ENCODE measurements at regions not wholly inside any gene's neighbourhood (a gene's known extent, or its start where the extent isn't known, plus 50 kb on each side); places are given as distances from the start of the nearest gene placed in this dataset.
"Not testable (repeated sequence)": the region's sequence is repeated elsewhere in the genome, so short reads cannot be mapped to it uniquely, and the experiment has no call there.

DNA sequence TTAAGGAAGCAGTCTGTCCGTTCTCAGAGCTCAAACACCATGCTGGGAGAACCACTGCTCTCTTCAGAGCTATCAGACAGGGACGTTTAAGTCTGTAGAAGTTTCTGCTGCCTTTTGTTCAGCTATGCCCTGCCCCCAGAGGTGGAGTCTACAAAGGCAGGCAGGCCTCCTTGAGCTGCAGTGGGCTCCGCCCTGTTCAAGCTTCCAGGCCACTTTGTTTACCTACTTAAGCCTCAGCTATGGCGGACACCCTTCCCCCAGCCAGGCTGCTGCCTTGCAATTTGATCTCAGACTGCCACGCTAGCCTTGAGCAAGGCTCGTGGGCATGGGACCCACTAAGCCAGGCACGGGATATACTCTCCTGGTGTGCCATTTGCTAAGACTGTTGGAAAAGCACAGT, 180.7 kb upstream of the TMEM196 start:
- DNase-seq, result not testable (repeated sequence)

DNA sequence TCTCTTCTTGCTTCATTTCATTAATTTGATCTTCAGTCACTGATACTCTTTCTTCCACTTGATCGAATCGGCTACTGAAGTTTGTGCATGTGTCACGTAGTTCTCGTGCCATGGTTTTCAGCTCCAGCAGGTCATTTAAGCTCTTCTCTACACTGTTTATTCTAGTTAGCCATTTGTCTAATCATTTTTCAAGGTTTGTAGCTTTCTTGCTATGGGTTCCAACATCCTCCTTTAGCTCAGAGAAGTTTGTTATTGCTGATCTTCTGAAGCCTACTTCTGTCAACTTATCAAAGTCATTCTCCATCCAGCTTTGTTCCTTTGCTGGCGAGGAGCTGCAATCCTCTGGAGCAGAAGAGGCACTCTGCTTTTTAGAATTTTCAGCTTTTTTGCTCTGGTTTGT, 180.0 kb upstream of the TMEM196 start:
- not testable (repeated sequence) for DNase-seq

DNA sequence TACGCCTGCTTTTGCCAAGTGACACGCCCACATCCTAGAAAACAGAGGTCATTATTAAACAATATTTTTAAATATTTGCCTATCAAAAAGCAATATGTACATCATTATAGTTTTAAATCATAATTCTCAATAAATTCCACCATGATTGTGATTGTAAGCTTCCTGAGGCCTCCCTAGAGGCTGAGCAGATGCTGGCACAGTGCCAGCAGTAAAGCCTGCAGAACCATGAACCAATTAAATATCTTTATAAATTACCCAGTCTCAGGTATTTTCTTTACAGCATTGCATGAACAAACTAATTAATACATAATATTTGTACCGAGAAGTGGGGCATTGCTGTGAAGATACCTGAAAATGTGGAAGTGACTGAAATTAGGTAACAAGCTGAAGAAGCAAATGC, 174.7 kb upstream of the TMEM196 start:
- DNase-seq, result no peak

- DNase-seq, result no peak
Observed at GRCh38 chr7:19944363-19945120, 171.1 kb upstream of the TMEM196 start.

DNA sequence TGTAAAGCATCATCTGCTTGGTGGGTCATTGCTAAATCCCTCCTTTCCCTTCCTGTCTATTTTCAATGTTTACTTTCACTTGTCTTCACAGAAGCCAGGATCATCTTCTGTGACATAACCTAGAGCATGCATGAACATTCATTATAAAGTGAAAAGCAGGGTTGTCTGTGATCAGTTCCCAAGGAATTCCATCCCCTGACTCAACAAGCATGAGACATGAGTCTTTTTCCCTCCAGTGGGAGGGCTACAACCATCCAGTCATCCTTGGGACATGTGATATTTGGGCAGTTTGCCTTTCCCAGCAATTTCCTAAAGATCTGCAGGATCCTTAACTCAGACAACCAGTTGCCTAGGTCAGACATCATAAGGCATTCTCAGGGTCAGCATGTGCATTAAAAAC, 166.3 kb upstream of the TMEM196 start:
- DNase-seq, result peak; percentile 16

GRCh38 chr7:19932549-19933249, 159.3 kb upstream of the TMEM196 start:
- no peak for DNase-seq

DNA sequence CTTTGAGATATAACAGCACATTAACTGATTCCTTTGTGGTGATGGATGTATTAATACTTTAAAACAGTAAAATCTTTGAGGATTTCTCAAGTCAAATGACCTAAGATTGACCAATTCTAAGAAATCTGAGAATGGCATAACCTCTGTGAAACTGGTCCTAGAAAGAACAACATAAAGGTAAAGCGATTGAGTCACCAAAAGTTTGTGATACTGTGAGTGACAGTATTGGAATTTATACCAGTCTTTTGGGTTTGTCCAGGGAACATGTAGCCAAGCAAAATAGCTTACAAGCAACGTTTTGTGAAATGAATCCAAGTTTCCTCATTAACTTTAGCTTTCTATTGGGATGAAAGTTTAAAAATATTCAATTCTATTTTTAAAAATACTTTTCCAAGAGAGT, 157.4 kb upstream of the TMEM196 start:
- DNase-seq, result no peak

GRCh38 chr7:19930051-19930450, 156.6 kb upstream of the TMEM196 start:
- no peak for DNase-seq

- no peak for DNase-seq
Observed at GRCh38 chr7:19928247-19928646, 154.8 kb upstream of the TMEM196 start.

- no peak for DNase-seq
Observed at GRCh38 chr7:19920705-19921104, 147.3 kb upstream of the TMEM196 start.

GRCh38 chr7:19920166-19920565, 146.7 kb upstream of the TMEM196 start:
- DNase-seq, result no peak

DNA sequence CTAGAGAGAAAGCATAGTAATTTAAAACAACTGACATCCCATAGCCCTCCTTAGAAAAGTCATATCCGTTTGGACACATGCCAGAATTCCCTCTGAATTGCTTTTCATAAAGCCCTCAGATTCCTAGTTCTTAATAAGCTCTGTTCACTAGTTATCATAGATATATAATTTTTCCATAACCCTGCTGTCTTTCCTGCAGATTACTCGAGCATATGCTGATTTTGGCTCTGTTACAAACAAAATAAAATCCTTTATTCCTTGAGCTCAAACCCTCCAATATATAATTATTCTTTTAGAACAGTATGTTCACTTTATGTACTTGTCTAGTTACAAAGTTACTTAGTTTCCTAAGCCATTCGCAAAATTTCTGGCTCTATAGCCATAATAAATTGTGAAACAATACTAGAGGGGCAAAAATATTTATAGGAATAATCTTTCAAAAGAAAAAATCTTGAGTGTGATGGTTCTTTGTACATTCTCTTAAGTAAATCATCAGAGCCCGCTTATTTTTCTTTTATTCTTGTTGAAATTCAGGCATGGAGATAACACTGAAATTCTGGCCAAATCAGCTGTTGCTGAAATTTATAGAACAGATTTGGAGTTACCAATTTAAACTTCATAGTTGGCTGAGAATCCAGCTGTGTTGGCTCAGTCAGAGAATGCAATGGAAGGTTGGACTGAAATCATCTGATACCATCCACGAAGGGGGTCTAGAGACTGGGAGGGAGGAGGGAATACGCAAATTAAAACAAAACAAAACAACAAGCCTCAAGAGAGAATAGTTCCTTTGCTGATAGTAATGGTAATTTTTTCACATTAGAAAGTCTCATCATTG, 146.1 kb upstream of the TMEM196 start:
- no peak for DNase-seq

GRCh38 chr7:19916046-19916445, 142.6 kb upstream of the TMEM196 start:
- DNase-seq, result no peak

- no peak for DNase-seq
Observed at GRCh38 chr7:19915596-19915995, 142.2 kb upstream of the TMEM196 start.

DNA sequence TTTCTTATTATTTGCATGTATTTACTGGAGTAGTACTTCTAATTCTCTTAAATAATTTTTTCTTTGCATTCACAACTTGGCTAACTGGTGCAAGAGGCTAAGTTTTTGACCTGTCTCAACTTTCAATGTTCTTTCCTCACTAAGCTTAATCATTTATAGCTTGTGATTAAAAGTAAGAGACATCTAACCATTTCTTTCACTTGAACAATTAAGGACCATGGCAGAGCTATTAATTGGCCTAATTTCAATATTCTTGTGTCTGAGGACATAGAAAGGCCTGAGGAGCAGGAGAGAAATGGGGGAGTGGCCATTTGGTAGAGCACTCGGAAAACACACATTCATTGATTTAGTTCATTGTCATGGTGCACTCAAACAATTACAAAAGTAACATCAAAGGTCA, 141.4 kb upstream of the TMEM196 start:
- no peak for DNase-seq

DNA sequence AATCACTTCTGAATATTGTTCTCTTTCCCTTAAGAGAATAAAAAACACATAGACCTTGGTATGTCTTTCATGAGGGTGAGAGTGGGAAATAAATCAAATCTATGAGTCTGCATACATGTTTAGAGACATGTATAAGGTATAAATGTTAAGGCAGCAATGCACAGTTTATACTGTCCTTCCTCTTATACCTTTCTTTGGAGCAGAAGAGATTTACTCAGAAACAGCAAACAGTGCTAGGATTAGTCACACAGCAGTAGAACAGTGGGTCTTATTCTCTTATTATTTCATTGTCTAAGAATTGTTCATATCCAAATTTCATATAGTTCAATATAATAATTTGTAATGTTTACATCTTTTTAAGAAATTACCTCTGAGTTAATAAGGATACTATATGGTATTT, 126.7 kb upstream of the TMEM196 start:
- no peak for DNase-seq

- no peak for DNase-seq
Observed at GRCh38 chr7:19899529-19899928, 126.1 kb upstream of the TMEM196 start.

- not testable (repeated sequence) for DNase-seq
Observed at GRCh38 chr7:19882893-19883292, 109.5 kb upstream of the TMEM196 start.

GRCh38 chr7:19872094-19872493, 98.7 kb upstream of the TMEM196 start:
- no peak for DNase-seq

DNA sequence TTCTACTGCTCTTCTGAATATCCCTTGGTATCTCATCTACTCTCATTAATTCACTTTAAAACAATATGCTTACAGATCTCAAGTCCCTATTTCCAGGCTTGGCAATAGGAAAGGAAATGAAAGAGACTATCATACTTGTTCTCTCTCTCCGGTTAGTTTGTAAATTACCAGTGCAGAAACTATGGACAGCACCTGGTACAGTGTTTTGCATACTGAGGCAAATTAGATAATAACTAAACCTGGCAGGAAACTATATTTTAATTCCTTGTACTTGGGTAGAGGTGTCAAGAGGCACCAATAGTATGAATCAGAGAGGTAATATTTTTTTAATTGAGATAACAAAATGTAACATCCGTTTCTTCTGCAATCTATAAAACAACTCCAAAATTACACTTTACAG, 97.7 kb upstream of the TMEM196 start:
- no peak for DNase-seq

- DNase-seq, result no peak
Observed at GRCh38 chr7:19869979-19870378, 96.6 kb upstream of the TMEM196 start.

GRCh38 chr7:19853261-19853832, 79.9 kb upstream of the TMEM196 start:
- DNase-seq, result no peak

GRCh38 chr7:19852192-19852591, 78.8 kb upstream of the TMEM196 start:
- DNase-seq, result no peak

All from T1000 (cell line).